Medulla oblongata (tissue), 1 donor: ENCODE measurements at regions not wholly inside any gene's neighbourhood (a gene's known extent, or its start where the extent isn't known, plus 50 kb on each side); places are given as distances from the start of the nearest gene placed in this dataset.

Experiments used
- DNase-seq: peaks from one replicate; pipeline ENCODE4 v3.0.0-alpha.2; 2015; ENCODE audit errors: extremely low spot score

DNA sequence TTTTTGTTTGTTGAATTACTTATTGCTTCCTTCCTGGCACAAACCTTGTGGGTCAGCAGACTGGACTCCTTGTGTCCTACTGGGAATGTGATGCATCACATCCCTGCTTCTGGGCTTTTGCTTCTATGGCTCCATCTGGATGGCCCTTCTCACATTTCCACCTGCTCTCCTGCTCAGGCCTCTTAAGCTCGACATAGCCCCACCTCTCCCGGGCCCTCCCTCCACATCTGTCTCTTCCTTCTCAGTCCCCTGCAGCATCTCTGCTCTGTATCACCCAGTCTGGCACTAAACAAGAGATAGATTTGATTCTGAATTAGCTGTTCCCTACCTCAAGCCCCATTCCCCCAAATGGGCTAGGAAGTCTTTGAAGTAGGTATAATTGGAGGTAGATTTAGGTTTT, 356.8 kb downstream of the DHX35 start:
- DNase-seq, result no peak

DNA sequence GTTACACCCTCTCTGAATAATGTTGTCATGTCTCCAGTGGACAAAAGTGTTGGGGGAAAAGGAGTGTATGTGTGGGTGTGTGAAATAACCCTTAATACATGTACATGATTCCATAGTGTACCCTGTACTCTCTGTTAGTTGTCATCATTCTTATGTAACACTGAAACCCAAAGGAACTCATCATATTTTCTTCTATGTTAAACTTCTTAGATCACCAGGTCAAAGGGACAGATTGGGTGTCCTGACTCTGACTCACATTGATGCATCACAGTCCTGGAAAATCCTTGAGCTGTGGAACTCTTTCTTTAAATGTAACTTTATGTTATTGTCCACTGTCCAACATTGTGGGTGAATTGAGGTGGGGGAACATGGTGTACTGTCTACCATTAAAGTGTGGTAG, 350.5 kb downstream of the DHX35 start:
- no peak for DNase-seq

DNA sequence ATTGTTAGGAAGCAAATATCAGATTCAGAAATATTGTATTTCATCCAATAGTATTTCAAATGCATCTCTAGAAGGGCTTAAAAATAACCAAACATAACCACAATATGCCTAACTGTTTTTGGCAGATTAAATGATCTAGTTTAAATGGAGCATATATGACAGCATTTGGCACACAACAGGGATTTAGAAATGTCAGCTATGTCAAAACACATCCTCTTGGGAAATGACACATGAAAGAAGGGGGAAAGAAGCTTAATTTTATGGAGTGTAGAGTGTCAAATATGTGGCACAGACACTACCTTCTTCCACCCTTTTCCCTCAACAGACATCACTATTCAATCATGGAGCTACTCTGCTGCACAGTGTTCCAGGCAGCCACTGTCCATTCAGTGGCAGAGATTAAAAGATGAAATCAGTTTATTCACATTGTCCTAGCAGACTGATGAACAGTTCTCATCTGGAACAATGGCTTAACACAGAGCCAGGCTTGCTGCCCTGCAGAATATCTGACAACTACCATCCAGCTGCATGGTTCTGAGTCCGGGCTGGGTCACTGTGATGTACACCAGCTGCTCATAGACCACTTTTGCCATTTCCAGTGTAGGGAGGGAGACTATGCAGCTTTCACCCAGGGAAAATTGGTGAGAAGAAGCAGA, 349.8 kb downstream of the DHX35 start:
- DNase-seq, result peak; percentile 50

DNA sequence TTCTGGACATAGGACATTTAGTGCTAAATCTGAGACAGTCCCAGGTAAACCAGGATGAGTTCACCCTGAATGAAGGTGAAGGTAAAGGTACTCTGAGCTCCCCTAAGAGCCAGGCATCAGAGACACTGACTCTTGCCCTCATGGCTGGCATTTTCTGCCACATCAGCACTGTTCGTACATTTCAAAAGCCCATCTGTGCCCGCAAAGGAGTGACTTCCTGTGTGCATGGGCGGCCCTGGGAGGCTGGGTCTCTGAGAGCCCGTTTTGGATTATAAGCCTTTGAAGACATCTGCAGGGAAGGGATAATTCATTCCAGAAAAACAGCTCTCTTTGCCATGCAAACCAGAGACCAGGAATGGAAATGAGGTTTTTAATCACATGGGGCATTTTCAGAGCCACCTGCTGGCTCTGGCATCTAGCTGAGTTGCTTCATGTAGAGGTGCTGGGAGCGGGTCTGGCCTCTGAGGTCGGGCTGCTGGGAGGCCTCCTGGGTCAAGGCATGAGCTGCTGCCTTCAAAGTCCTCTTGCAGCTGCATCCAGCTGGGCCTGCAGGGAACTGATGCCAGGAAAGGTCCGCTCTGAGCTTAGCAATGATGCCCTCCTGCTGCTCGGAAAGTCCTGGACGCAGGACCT, 348.3 kb downstream of the DHX35 start:
- DNase-seq, result no peak

DNA sequence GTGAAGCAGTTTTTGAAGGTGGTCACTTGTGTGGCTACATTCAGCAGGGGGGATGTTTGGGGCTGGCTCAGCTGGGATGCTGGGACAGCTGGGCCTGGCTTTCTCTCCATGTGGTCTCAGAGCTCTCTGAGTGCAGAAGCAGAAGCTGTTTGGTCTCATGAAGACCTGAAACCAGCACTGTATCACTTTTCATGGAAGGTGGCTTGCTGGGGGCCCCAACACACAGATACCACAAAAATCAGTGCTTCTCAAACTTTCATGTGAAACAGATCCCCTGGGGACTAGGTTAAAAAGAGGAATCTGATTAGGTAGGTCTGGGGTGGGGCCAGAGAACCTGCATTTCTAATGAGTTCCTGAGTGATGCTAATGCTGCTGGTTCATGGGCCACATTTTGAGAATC, 347.3 kb downstream of the DHX35 start:
- no peak for DNase-seq

DNA sequence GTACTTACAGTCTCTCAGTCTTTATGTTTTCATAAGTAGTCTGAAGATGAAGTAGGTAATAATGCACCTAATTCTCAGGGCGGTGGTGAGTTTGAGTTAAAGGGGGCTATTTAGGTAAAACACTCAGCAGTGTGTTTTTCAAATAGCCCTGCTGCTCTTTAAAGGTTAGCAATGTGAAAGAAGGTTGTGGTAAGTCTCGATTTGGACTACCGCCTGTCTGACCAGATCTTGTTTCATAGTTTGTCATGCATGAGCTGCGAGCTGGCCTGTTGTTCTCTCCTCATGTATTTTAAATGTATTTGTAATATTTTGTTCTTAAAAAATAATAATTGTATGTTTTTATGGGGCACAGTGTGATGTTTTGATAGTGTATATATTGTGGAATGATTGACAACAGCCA, 340.2 kb downstream of the DHX35 start:
- DNase-seq, result no peak

DNA sequence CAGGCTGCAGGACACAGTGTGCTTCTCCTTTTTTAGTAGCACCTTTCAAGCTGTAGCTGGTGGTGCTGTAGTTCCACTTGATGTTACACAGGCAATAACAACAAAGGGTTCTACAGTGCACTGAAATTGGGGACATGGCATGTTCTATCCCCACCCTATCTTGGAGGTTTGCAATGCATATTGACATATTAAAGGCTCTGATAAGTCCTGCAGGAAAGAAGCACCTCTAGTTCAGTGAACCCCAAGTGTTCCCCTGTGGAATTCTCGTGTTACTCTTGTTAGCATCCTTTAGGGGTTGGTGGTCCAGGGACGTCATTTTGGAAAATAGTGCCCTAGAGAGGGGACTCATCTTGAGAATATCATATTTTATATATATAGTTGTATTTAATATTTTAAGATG, 337.6 kb downstream of the DHX35 start:
- no peak for DNase-seq

DNA sequence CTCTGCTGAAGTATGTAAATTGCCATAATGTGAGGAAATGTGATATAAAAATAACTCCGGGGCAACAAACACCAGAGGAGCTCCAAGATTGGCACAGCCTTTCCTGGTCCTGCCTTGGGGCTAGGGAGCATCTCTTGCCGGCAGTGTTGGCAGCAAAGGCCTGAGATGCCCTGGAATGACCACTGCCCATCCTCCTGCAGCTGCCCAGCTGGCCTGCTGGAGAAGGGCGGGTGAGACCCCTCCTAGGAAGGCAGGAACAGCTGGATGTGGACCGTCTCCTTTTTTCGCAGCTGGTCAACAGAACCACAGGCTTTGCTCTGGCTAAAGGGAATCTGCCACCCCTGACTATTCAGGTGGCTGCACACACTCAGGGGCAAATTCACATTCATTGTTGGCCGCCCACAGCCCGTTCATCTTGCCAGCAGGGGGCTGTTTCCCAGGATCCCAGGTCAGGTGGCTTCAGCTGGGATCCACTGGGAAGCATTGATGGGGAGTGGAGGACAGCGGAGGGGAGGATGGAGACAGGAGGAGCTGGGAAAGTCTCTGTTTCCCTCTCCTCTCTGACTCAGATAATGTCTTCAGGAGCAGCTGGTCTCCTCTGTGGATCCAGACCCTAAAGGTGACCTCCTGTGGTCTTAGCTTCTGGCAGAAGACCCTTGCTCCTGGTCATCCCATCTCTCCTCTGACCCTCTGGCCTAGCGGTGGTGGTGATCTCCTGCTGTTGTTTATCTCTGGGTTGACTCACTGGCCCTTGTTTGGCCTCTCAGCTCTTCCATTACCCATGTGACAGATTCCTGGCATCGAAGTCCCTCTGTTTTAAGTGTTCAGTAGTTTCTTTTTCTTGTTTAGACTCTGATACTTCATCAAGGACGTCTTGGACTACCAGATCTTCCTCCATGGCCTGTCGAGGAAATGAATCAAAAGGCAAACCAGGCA, 336.7 kb downstream of the DHX35 start:
- DNase-seq, result no peak

DNA sequence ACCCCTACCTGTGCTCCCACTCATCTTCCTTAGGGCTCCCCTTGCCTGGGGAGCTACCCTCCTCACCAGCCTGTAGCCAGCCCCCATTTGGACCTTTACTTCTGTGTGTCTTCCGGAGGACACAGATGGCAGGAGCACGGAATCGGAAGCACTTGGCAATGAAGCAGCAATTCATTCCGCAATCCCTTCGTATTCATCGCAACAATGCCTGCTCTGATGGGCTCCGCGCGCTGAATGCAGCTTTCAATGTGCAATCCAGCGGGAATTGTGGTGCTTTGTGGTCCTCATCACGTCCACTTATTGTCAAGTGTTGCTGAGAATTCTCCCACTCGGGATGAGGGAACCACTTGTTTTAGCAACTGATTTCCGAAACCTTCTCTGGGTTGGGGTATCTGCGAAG, 336.0 kb downstream of the DHX35 start:
- DNase-seq, result peak; percentile 67

DNA sequence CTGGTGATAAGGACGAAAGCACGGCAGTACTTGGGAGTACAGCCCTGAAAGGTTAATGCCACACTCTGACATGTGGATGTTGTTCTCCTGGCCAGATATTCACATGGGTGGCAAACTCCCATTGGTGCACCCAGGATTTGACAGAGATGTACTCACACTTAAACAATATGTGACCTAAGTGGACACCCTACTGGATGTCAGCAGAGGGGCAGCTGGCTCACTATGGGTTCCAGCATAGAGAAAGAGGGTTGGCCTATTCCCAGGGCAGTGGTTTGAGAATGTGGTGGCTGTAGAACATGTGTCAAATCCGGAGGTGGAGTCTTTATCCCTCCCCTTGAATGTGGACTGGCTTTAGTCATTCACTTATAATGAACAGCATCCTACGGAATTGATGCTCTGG, 333.2 kb downstream of the DHX35 start:
- no peak for DNase-seq

DNA sequence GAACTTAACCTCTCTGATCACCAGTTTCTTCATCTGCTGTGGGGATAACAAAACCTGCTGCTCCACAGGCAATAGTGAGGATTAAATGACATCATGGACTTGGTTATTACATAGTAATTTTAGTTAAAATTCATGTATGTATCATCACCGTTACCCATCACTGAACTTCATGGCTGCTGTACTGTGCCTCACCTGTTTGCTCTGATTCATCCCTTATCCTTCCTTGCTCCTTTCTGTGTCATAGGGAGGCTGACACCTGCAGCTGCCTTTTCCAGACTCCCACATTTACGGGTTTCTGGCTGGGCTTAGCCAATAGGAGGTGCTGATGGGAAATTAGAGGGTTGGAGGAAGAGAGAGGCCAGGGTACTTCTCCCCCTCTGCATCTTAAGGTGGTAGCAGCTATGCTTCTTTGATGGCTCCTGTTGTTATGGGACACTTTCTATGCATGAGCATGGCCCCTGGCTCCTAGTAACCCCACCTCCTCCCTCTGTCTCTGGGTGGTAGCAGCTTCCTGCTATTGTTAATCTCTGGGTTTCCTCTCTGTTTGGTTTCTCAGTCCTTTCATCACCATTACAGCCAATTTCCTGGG, 332.1 kb downstream of the DHX35 start:
- DNase-seq, result no peak

DNA sequence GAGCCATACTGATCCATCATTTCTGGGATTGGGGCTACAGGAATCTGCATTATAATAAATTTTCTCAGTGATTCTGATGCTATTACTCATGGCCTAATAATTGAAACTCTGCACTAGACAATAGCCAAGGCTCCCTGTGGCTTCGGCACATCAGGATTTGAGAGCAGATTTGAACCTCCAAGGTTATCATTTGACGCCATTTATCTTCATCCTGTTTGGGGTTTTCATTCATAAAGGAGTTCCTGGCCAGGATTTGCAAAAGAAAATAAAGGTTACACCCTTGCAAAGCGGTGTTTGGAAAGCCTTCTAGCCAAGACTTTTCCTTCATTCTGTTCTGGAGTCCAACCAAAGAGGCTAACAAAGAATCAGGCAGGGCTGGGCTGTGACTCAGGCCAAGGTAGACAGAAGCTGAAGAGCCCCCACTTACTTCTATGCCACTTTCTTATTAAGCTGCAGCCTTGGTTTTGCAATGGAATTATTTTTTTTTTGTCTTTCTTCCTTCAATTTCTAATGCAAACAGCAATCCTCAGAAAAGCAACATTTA, 330.1 kb downstream of the DHX35 start:
- DNase-seq, result no peak

DNA sequence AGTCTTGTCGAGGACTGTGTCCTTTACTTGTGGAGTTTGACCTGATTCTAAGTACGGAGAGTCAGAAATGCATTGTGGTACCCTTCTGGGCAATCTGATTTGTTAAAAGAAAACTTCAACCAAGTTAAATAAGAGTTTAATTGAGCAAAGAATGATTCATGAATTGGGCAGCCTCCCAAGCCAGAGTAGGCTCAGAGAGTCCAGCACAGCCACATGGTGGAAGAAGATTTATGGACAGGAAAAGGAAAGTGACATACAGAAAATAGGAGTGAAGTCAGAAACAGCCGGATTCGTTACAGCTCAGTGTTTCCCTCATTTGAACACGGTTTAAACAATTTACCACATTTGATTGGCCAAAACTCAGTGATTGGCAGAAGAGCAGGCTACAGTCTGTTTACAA, 329.2 kb downstream of the DHX35 start:
- DNase-seq, result peak; percentile 20

DNA sequence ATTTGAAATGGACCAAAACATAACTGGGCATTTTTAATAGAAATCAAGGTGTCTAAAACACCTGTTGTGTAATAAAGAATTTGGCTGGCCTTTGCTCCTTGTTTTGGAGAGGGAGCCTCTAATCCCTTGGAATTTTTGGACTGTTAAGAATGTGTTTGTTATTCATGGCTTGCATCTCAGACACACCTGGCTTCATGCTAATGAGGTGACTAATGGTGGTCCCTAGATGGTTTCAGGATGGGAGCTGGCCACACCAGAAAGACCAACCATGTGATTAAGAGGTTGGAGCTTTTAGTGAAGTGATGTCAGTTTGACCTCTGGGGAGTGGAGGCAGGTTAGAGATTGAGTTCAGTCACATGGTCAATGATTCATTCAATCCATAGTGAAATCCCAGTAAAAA, 328.4 kb downstream of the DHX35 start:
- no peak for DNase-seq

DNA sequence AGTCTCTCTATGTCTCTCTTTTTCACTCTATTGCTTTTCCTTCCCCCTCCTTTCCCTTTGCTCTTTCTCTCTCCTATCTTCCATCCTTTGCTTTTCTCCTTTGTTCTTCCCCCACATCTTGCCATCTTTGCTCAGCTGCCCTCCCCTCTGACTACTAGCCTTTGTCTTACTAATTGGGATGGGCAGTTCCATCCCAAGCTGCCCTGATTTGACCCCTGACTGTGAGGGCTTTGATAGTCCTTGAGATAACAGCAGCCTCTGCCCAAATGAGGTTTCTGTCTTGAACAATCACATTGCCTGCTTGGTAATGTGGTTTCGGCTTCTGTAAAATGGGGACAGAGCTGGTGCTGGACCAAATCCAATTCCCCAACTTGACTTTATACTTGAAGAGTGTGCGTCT, 327.7 kb downstream of the DHX35 start:
- DNase-seq, result no peak

DNA sequence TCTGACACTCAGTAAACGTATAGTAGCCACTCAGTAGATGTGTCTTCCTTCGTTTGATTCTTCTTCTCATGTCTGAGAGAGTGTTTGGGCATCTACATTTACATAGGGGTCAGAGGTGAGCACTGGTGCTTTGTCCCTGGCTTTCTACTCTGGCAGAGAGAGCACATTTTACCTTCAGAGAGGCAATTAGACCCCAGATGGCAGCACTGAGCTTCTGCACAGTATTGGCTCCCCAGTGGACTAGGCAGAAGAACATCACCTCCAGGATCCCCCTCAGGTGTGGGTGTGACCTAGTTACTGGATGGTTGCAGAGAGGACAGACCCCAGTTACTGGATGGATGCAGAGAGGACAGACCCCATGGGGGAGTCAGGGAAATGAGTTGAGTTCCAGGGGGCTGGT, 327.2 kb downstream of the DHX35 start:
- DNase-seq, result peak; percentile 22

DNA sequence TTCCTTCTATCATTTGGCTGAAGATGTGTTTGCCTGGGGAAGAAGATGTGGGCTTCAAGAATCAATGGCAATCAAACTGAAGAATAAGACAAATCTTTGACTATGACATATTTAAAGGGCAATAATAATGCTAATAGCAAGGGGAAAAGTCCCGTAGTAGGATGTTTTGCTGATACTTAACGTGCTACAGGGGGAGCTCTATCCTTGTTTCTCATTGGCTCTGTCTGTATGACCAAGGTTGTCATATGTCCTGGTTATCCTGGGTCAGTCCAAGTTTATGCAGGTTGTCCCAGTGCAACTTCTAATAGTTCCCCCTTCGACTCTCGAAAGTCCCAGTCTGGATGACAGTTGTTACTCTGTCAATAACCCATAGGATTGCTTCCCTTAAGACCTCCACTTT, 321.3 kb downstream of the DHX35 start:
- DNase-seq, result no peak

DNA sequence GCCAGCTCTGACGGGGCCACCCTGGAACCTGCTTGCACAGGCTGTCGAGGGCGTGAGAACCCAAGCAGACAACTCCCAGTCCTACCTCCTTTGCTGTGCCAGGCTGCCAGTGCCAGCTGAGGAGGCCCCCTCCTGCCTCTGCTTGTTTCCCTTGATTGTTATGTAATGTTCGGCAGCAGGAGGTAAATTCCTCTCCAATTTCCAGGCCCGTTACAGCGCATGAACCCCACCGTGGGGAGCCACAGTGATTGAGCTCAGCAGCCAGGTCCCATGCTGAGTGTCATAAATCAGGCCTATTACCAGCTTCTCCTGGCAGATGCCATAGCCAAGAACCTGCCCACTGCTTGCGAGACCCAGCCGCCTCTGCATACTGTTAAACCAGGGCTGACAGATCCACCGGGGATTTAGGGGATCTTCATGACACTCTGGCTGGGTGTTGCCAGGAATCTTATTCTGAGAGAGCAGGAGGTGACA, 320.5 kb downstream of the DHX35 start:
- DNase-seq, result no peak

DNA sequence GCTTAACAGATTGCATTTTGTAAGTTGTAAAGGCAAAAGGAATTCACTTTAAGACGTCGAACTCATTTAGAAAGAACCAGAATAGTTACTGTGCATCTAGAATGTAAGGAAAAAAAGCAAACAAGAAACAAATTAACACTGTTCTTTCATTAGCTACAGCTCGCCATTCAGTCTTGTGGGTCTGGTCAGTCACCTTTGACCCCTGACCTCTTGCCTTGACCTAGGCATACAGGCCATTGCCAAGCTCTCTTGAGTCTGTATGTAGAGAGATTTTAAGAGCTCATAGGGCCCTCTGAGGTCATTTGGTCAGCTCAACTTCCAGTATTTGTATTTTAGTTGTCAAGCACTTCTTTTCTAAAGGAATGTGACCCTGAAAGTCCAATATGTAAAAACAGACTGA, 318.7 kb downstream of the DHX35 start:
- no peak for DNase-seq

DNA sequence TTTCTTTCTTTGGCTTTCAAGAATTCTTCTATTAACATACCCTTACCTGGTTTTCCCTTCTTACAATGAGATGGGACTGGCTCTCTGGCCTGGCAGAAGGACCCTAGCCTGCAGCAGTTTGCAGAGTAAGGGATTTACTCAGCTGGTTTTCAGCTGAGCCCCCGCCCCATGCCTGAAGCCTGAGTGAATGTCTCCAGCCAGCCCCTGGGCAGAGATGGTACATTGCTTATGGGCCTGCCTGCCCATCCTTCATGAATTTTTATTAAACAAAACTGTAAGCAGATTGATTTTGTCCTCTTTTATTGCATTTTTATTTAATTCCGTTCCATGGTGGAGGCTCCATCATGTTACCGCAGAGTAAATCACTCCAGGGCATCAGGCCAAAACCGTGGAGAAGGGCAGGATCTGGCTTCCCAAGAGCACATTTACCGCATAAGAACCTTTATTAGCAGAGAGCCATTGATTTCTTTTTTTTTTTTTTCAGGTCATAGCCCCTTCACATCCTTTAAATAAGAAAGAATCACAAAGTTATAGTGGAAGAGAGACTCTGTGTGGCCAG, 316.2 kb downstream of the DHX35 start:
- no peak for DNase-seq

DNA sequence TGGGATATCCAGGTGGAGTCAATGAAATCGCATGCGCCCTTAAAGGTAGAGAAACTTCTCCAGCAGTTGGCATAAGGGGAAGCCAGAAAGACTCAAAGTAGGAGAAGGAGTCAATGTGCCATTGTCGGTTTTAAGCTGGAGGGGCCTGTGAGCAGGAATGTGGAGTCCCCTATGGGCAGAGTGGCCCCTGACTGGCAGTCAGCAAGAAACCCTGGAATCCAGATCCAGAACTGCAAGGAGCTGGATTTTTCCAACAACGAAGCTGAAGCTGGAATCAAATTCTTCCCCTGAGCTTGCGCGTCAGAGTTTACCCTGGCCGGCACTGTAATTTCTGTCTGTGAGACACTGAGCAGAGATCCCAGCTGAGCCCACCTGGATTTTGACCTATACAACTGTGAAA, 315.0 kb downstream of the DHX35 start:
- no peak for DNase-seq
